ENCODE measurements at regions not wholly inside any gene's neighbourhood (a gene's known extent, or its start where the extent isn't known, plus 50 kb on each side); places are given as distances from the start of the nearest gene placed in this dataset.
A peak's percentile ranks its signal among the peaks of the same experiment; 100 is the strongest.
"Not testable (repeated sequence)": the region's sequence is repeated elsewhere in the genome, so short reads cannot be mapped to it uniquely, and the experiment has no call there.

GRCh38 chr11:95611827-95612226, 177.8 kb downstream of the FAM76B start:
- Histone ChIP-seq H3K4me1 (no peaks in the 10 kb centered on the region), H3K27me3 (no peaks in the 10 kb centered on the region), H3K27ac (no peak overlapping the region), H3K36me3 (no peaks in the 10 kb centered on the region), H3K4me3 (no peak overlapping the region), H3K9me3 (no peaks in the 10 kb centered on the region)
- DNase-seq (no peak), ATAC-seq (no peak)
- intact Hi-C loops (cut with DNase I): no loop called here
- TF ChIP-seq CTCF (IDR thresholded peaks at IDR 0.05): no peak

- H3K9me3 ChIP-seq; H3K4me1 ChIP-seq; intact Hi-C loops (cut with DNase I); ATAC-seq; H3K27ac ChIP-seq; DNase-seq; H3K27me3 ChIP-seq; H3K36me3 ChIP-seq; H3K4me3 ChIP-seq: not testable (repeated sequence)
These were observed 179.4 kb downstream of the FAM76B start for GRCh38 chr11:95610185-95610584.

- Histone ChIP-seq H3K27me3 (no peaks in the 10 kb centered on the region), H3K4me3 (no peak overlapping the region), H3K9me3 (no peaks in the 10 kb centered on the region), H3K36me3 (no peaks in the 10 kb centered on the region), H3K4me1 (no peaks in the 10 kb centered on the region), H3K27ac (no peak overlapping the region)
- TF ChIP-seq CTCF (IDR thresholded peaks at IDR 0.05): no peak
- no peak for ATAC-seq
- DNase-seq: no peak
- intact Hi-C loops (cut with DNase I): no loop called here
These were observed 181.5 kb downstream of the FAM76B start for GRCh38 chr11:95608093-95608492.

- no peak overlapping the region for H3K4me3 ChIP-seq
- no peaks in the 10 kb centered on the region for H3K36me3 ChIP-seq
- no peaks in the 10 kb centered on the region for H3K27me3 ChIP-seq
- H3K9me3 ChIP-seq: no peaks in the 10 kb centered on the region
- intact Hi-C loops (cut with DNase I): no loop called here
- no peak overlapping the region for H3K27ac ChIP-seq
- TF ChIP-seq CTCF (IDR thresholded peaks at IDR 0.05): no peak
- DNase-seq: no peak
- ATAC-seq: no peak
- H3K4me1 ChIP-seq: no peaks in the 10 kb centered on the region
These were observed 182.8 kb downstream of the FAM76B start for GRCh38 chr11:95606824-95607223.

GRCh38 chr11:95605271-95605940, 184.2 kb downstream of the FAM76B start:
- intact Hi-C loops (cut with DNase I): no loop called here
- no peaks in the 10 kb centered on the region for H3K4me1 ChIP-seq
- TF ChIP-seq CTCF (IDR thresholded peaks at IDR 0.05): no peak
- H3K4me3 ChIP-seq: no peak overlapping the region
- H3K27ac ChIP-seq: no peak overlapping the region
- H3K36me3 ChIP-seq: no peaks in the 10 kb centered on the region
- DNase-seq: no peak
- no peaks in the 10 kb centered on the region for H3K9me3 ChIP-seq
- no peaks in the 10 kb centered on the region for H3K27me3 ChIP-seq
- ATAC-seq: peak; percentile 55

- intact Hi-C loops (cut with DNase I): no loop called here
- Histone ChIP-seq H3K36me3 (no peaks in the 10 kb centered on the region), H3K4me3 (no peak overlapping the region), H3K9me3 (no peaks in the 10 kb centered on the region), H3K27ac (no peak overlapping the region), H3K4me1 (no peaks in the 10 kb centered on the region), H3K27me3 (no peaks in the 10 kb centered on the region)
- no peak for TF ChIP-seq CTCF (IDR thresholded peaks at IDR 0.05)
- no peak for ATAC-seq
- no peak for DNase-seq
These were observed 189.5 kb downstream of the FAM76B start for GRCh38 chr11:95599959-95600586.

Data from upper lobe of right lung (tissue), 1 donor.